RWPE1 (cell line): ENCODE measurements at regions not wholly inside any gene's neighbourhood (a gene's known extent, or its start where the extent isn't known, plus 50 kb on each side); places are given as distances from the start of the nearest gene placed in this dataset.

Source experiments
- CTCF ChIA-PET: fragments of 350-600 bp; sonication (Branson Sonifier 250); formaldehyde crosslinking; extraction: SDS; loops from one replicate; lab custom pipeline; 2021; lab: Yijun Ruan, JAX
- POLR2A ChIA-PET: fragments of 400-600 bp; formaldehyde crosslinking; extraction: SDS; loops from one replicate; lab custom pipeline; 2020; ENCODE audit warnings: antibody characterized with exemption; ENCODE audit not compliant: low non-redundant PET; lab: Yijun Ruan, JAX
- DNase-seq: peaks from one replicate; pipeline ENCODE4 v3.0.0; 2012; ENCODE audit warnings: low spot score
- H3K27ac ChIP-seq: fragments of 450-650 bp; 2 replicates; pipeline ENCODE4 v1.5.1; 2017
- TF ChIP-seq, protein P1 (sequence below): fragments of 450-650 bp; conservative IDR thresholded peaks from 2 replicates; pipeline ENCODE4 v1.5.1; 2017; ENCODE audit warnings: low read depth, mild to moderate bottlenecking

DNA sequence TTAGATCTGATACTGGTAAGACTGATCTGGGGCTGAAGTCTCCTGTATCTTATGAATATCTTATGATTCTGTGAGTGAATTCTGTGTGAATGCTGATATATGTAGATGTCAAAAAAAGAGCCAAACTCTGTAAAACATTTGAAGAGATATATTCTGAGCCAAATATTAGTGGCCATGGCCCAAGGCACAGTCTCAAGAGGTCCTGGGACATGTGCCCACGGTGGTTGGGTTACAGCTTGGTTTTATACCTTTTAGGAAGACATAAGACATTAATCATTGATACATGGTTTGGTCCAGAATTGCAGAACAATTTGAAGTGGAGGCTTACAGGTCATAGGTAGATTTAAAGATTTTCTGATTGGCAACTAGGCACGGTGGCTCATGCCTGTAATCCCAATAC lies 118.3 kb downstream of the KCNK1 start:
- CTCF ChIA-PET, result interaction anchor here (0.6 kb wide), 1 partner anchor 514 kb away, joined by 3 read pairs; no protein-coding TSS in a partner anchor
- DNase-seq, result no peak
- no peak overlapping the region for H3K27ac ChIP-seq
- POLR2A ChIA-PET, result no interaction called here
- TF ChIP-seq, protein P1, sequence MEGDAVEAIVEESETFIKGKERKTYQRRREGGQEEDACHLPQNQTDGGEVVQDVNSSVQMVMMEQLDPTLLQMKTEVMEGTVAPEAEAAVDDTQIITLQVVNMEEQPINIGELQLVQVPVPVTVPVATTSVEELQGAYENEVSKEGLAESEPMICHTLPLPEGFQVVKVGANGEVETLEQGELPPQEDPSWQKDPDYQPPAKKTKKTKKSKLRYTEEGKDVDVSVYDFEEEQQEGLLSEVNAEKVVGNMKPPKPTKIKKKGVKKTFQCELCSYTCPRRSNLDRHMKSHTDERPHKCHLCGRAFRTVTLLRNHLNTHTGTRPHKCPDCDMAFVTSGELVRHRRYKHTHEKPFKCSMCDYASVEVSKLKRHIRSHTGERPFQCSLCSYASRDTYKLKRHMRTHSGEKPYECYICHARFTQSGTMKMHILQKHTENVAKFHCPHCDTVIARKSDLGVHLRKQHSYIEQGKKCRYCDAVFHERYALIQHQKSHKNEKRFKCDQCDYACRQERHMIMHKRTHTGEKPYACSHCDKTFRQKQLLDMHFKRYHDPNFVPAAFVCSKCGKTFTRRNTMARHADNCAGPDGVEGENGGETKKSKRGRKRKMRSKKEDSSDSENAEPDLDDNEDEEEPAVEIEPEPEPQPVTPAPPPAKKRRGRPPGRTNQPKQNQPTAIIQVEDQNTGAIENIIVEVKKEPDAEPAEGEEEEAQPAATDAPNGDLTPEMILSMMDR, result no peak

DNA sequence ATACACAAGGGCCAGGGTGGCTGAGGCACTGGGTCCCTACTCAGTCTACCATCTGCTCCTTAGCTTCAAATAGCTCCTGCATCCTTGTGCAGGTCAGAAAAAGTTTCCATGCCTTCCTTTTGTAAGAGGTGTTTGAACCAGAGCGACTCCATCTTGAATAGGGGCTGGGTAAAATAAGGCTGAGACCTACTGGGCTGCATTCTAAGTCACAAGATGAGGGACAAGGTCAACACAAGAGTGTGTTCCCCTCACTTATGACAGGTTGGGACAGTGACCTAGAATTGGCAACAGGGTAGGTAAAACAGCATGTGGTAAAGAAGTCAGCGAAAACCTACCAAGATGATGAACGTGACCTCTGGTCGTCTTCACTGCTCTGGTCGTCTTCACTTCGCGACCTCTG lies 120.5 kb downstream of the KCNK1 start:
- TF ChIP-seq, protein P1, result no peak
- CTCF ChIA-PET, result interaction anchor here (0.6 to 1.1 kb wide), 2 partner anchors 10 to 142 kb away, joined by 3 read pairs; no protein-coding TSS in a partner anchor
- POLR2A ChIA-PET, result no interaction called here
- DNase-seq, result no peak
- H3K27ac ChIP-seq, result no peak overlapping the region

DNA sequence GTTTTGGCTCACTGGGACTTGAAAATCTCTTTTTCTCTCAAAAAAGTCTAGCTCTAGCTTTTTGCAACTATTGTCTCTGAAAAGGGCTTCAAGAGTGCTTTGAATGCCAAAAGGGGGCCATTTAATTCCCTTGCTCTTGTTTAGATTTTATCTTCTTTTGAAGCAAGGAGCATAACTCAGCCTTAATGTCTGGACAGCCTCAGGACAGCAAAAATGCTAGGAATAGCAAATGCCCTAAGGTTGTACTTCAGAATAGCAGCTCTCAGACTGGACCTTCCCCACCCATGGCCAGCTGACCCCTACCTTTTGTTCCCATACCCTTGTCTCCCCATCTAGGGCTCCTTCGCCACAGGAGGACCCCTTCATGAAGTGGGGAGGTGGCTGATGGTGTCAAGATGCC lies 121.4 kb downstream of the KCNK1 start:
- POLR2A ChIA-PET, result no interaction called here
- CTCF ChIA-PET, result no interaction called here
- H3K27ac ChIP-seq, result no peak overlapping the region

DNA sequence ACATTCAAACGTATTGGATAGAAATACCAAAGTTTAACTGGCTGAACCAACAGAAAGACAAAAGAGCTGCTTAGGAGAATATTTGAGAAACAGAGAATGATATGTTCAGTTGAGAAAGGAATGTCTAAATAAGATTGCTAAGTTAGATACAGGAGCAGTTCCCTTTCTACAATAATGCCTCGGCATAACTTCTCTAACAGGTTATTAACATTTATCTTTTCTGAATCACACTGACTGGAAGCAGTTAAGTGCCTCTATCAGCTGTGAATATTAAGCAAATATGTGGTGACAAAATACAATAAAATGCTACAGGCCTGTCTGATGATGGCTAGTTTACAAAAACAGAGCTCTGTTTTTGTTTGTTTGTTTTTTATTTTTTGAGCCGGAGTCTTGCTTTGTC lies 121.9 kb downstream of the KCNK1 start:
- TF ChIP-seq, protein P1, result no peak
- POLR2A ChIA-PET, result no interaction called here
- CTCF ChIA-PET, result no interaction called here
- no peak overlapping the region for H3K27ac ChIP-seq
- DNase-seq, result no peak

More for the DNA sequence above, 121.4 kb downstream of the KCNK1 start:
- TF ChIP-seq, protein P1, result no peak
- no peak for DNase-seq

DNA sequence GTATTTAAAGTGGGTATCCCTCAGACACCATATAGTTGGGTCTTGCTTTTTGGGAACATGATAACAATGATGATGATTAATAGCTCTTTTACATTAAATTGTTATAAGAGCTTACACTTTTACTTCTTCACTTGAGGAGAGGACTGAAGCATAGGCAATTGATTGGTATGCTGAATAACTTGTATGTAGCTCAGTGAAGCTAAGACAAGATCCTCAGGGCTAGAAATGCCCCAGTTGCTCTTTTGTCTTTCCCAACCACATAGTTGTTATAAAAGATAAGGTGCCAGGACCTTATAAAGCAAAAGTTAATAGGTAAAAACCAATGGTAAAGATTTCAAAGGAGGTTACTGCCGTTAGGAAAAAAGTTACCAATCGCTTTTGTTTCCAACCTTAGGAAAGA lies 123.4 kb downstream of the KCNK1 start:
- POLR2A ChIA-PET, result no interaction called here
- CTCF ChIA-PET, result no interaction called here

DNA sequence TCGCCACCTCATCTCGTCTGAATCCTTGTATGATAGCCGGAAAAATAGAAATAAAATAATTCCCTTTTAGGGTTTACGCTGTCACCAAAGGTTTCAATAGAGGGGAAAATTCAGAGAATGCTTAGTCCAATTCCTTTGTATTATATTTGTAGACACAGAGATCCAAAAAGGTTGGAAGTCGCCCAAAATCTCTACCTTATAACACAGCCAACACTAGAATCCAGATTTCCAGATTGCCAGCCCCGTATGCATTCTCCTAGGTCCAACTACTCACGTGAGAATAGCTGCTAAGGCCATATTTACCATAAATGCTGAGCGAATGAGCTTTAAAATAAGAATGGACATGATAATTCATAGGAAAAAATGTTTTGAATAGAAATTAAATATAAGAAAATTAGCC lies 124.5 kb downstream of the KCNK1 start:
- POLR2A ChIA-PET, result no interaction called here
- no peak for DNase-seq
- no peak overlapping the region for H3K27ac ChIP-seq
- CTCF ChIA-PET, result interaction anchor here (0.7 kb wide), 1 partner anchor 101 kb away, joined by 3 read pairs; no protein-coding TSS in a partner anchor
- TF ChIP-seq, protein P1, result no peak

More for the DNA sequence above, 123.4 kb downstream of the KCNK1 start:
- H3K27ac ChIP-seq, result no peak overlapping the region
- no peak for DNase-seq
- TF ChIP-seq, protein P1, result no peak

DNA sequence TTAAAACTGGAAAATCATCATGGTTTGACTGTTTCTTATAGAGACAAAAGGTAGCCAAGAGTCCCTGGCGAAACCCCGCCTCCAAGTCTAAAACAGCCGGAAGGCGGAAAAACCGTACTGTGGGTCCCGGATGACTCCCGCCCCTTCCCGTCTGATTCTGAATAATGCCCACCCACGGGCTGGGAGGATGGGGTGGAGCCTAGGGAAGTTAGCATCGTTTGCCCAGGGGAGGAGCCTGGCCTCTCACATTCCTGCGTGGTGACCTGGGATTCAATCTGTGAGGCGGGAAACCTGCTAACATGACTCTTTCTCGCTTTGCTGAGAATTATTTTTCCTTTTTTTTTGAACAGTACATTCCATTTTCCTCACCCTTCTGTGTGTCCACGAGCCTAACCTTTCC lies 124.9 kb downstream of the KCNK1 start:
- POLR2A ChIA-PET, result no interaction called here
- TF ChIP-seq, protein P1, result no peak
- H3K27ac ChIP-seq, result no peak overlapping the region
- CTCF ChIA-PET, result interaction anchor here (0.7 kb wide), 1 partner anchor 102 kb away, joined by 3 read pairs; no protein-coding TSS in a partner anchor
- DNase-seq, result no peak
